Activated gamma-delta T cell (primary cell): ENCODE measurements at regions not wholly inside any gene's neighbourhood (a gene's known extent, or its start where the extent isn't known, plus 50 kb on each side); places are given as distances from the start of the nearest gene placed in this dataset.
"Not testable (repeated sequence)": the region's sequence is repeated elsewhere in the genome, so short reads cannot be mapped to it uniquely, and the experiment has no call there.

ENCODE experiments used
- DNase-seq: peaks from one replicate; lab custom pipeline; 2025; lab: John Stamatoyannopoulos, UW

GRCh38 chr18:14336017-14336416 lies 203.8 kb upstream of the ZNF519 start:
- DNase-seq: not testable (repeated sequence)

- not testable (repeated sequence) for DNase-seq
Measured at GRCh38 chr18:14321217-14321616, 189.0 kb upstream of the ZNF519 start.

GRCh38 chr18:14301255-14301654 lies 169.0 kb upstream of the ZNF519 start:
- DNase-seq: not testable (repeated sequence)

- DNase-seq: not testable (repeated sequence)
Measured at GRCh38 chr18:14295081-14295480, 162.8 kb upstream of the ZNF519 start.

- DNase-seq: no peak
Measured at GRCh38 chr18:14285053-14285452, 152.8 kb upstream of the ZNF519 start.

- DNase-seq: not testable (repeated sequence)
Measured at GRCh38 chr18:14275391-14275790, 143.2 kb upstream of the ZNF519 start.

GRCh38 chr18:14265637-14266410 lies 133.6 kb upstream of the ZNF519 start:
- not testable (repeated sequence) for DNase-seq

- DNase-seq: not testable (repeated sequence)
Measured at GRCh38 chr18:14262786-14263185, 130.6 kb upstream of the ZNF519 start.

GRCh38 chr18:14250084-14250677 lies 117.9 kb upstream of the ZNF519 start:
- not testable (repeated sequence) for DNase-seq

GRCh38 chr18:14239224-14239623 lies 107.0 kb upstream of the ZNF519 start:
- DNase-seq: not testable (repeated sequence)

- not testable (repeated sequence) for DNase-seq
Measured at GRCh38 chr18:14236356-14237048, 104.3 kb upstream of the ZNF519 start.

- not testable (repeated sequence) for DNase-seq
Measured at GRCh38 chr18:14225286-14225679, 93.0 kb upstream of the ZNF519 start.

GRCh38 chr18:14224551-14225285 lies 92.5 kb upstream of the ZNF519 start:
- not testable (repeated sequence) for DNase-seq

GRCh38 chr18:14223919-14224318 lies 91.7 kb upstream of the ZNF519 start:
- not testable (repeated sequence) for DNase-seq

- not testable (repeated sequence) for DNase-seq
Measured at GRCh38 chr18:14223231-14223822, 91.1 kb upstream of the ZNF519 start.

- not testable (repeated sequence) for DNase-seq
Measured at GRCh38 chr18:14222354-14223221, 90.4 kb upstream of the ZNF519 start.

GRCh38 chr18:14221689-14222088 lies 89.5 kb upstream of the ZNF519 start:
- no peak for DNase-seq

GRCh38 chr18:14215952-14216351 lies 83.7 kb upstream of the ZNF519 start:
- DNase-seq: not testable (repeated sequence)

GRCh38 chr18:14203424-14203823 lies 71.2 kb upstream of the ZNF519 start:
- DNase-seq: not testable (repeated sequence)

- not testable (repeated sequence) for DNase-seq
Measured at GRCh38 chr18:14190776-14191442, 58.7 kb upstream of the ZNF519 start.
